ENCODE measurements at regions not wholly inside any gene's neighbourhood (a gene's known extent, or its start where the extent isn't known, plus 50 kb on each side); places are given as distances from the start of the nearest gene placed in this dataset.

GRCh38 chr11:134544095-134544815 is 132.2 kb upstream of the B3GAT1 start:
- Mint-ChIP-seq H3K27ac (no peak overlapping the region), H3K27me3 (peaks cover 54% of the 10 kb centered on the region), H3K4me3 (no peak overlapping the region), H3K4me1 (no peaks in the 10 kb centered on the region), H3K9me3 (peaks cover 0 to 8% of the 10 kb centered on the region in 2 donors)
- ATAC-seq = no peak
- no peak for DNase-seq

DNA sequence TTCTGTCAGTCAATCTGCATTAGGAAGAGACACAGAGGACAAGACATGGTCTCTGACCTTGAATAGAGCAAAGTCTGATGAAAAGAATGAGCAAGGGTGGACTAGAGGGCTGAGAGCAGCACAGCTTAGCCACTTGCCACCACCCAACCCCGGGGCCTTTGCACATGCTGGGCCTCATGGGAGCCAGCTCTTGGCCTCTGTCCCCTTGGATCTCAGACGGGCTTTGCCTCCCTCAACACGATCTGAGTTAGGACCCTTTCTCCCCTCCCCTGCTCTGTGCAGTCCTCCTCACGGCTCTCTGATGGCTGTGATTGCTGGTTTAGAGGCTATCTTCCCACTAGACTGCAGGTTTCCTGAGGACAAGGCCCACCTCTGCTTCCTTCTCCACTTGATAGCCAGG is 131.6 kb upstream of the B3GAT1 start:
- H3K27me3 Mint-ChIP-seq = peaks cover 59% of the 10 kb centered on the region
- DNase-seq (no peak), ATAC-seq (no peak)
- H3K4me3 Mint-ChIP-seq = no peak overlapping the region
- H3K9me3 Mint-ChIP-seq = peaks cover 0 to 8% of the 10 kb centered on the region in 2 donors
- H3K4me1 Mint-ChIP-seq = no peaks in the 10 kb centered on the region
- H3K27ac Mint-ChIP-seq = no peak overlapping the region

DNA sequence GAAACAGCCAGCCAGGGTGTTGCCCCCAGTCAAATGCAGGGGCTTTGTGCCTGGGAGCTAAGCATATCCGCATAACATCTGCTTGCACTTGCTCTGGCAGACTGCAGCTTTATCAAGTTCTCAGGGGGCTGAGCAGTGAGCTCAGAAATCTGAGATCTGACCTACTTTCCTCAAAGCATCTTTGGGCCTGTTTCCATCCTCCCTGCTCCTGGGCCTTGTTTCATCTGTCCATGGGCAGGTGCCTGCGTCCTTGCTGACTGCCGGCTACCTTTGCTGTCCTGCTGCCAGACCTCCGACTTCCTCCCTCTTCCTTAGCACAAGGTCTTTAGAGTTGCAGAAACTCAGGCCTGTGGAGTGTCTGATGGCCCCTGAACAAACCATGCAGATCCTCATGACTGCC is 131.2 kb upstream of the B3GAT1 start:
- peaks cover 0 to 8% of the 10 kb centered on the region in 2 donors for H3K9me3 Mint-ChIP-seq
- DNase-seq = no peak
- H3K4me3 Mint-ChIP-seq = no peak overlapping the region
- H3K4me1 Mint-ChIP-seq = no peaks in the 10 kb centered on the region
- no peak for ATAC-seq
- peaks cover 59% of the 10 kb centered on the region for H3K27me3 Mint-ChIP-seq
- H3K27ac Mint-ChIP-seq = no peak overlapping the region

GRCh38 chr11:134542401-134543165 is 130.5 kb upstream of the B3GAT1 start:
- no peaks in the 10 kb centered on the region for H3K4me1 Mint-ChIP-seq
- peak; percentile 13 for ATAC-seq
- DNase-seq = no peak
- H3K4me3 Mint-ChIP-seq = no peak overlapping the region
- H3K27ac Mint-ChIP-seq = no peak overlapping the region
- H3K27me3 Mint-ChIP-seq = peaks cover 59% of the 10 kb centered on the region
- peaks cover 0 to 8% of the 10 kb centered on the region in 2 donors for H3K9me3 Mint-ChIP-seq

DNA sequence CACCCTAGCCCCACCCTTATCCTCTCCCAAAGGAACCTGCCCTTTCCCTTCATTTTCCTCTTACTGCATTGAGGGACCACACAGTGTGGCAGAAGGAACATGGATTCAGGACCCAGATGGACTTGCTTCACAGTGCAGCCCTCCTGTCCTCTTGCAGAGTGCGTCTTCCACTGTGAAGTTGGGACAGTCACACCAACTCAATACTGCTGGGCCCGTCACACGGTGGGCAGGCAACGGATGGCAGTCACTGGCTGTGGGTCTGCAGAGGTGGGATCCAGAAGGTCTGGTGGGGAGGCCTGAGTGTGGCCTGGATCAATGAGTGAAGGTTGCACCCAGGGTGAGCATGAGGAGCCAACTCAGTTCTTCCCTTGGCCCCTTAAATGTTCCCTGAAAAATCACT is 129.9 kb upstream of the B3GAT1 start:
- H3K4me1 Mint-ChIP-seq = no peaks in the 10 kb centered on the region

DNA sequence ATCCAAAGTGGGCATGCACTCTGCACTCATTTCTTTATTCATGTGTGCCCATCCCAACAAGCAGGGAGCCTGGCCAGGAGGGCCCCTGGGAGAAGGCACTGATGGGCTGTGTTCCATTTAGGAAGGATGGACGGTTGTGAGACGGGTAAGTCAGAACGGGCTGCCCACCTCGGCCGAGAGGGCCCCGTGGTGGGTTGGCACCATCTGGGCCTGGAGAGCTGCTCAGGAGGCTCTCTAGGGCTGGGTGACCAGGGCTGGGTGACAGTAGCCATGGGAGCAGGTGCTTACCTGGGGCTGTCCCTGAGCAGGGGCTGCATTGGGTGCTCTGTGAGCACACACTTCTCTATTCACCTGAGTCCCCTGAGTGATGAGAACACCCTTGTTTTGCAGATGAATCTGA is 129.3 kb upstream of the B3GAT1 start:
- H3K27me3 Mint-ChIP-seq = peaks cover 59% of the 10 kb centered on the region
- no peak overlapping the region for H3K4me3 Mint-ChIP-seq
- H3K27ac Mint-ChIP-seq = no peak overlapping the region
- DNase-seq (no peak), ATAC-seq (peak; percentile 22)
- H3K9me3 Mint-ChIP-seq = peaks cover 0 to 8% of the 10 kb centered on the region in 2 donors
- H3K4me1 Mint-ChIP-seq = peaks cover 3% of the 10 kb centered on the region

More for the DNA sequence above, 129.9 kb upstream of the B3GAT1 start:
- DNase-seq = no peak
- H3K4me3 Mint-ChIP-seq = no peak overlapping the region
- H3K27me3 Mint-ChIP-seq = peaks cover 59% of the 10 kb centered on the region
- peaks cover 0 to 8% of the 10 kb centered on the region in 2 donors for H3K9me3 Mint-ChIP-seq
- ATAC-seq = peak; percentile 33
- H3K27ac Mint-ChIP-seq = no peak overlapping the region

GRCh38 chr11:134539285-134539684 is 127.2 kb upstream of the B3GAT1 start:
- no peak for ATAC-seq
- Mint-ChIP-seq H3K9me3 (peaks cover 0 to 8% of the 10 kb centered on the region in 2 donors), H3K27me3 (peaks cover 65% of the 10 kb centered on the region), H3K4me1 (peaks cover 9% of the 10 kb centered on the region), H3K27ac (peak overlapping the region in 1 of 2 donors; percentile 12), H3K4me3 (no peak overlapping the region)
- no peak for DNase-seq

DNA sequence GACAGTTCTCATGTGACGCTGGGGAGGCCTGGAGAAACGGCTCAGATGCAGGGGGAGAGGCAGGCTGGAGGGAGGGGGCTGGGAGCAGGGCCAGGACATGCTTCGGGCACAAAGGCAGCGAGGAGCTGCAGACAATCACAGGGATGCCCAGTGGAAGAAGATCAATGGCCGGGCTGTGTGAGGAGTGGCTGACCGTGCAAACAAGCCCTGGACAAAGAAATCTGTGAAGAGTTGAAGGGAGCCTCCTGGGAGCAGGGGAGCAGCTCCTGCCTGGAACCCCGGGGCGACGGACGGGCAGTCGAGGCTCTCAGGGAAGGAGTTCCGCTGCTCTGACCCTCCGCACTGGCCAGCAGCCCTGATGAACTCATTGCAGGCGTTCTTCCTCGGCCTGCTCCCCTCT is 126.7 kb upstream of the B3GAT1 start:
- Mint-ChIP-seq H3K4me1 (peaks cover 9% of the 10 kb centered on the region), H3K4me3 (no peak overlapping the region), H3K27ac (no peak overlapping the region), H3K9me3 (peaks cover 0 to 8% of the 10 kb centered on the region in 2 donors), H3K27me3 (peaks cover 62% of the 10 kb centered on the region)
- DNase-seq (no peak), ATAC-seq (no peak)

- DNase-seq (no peak), ATAC-seq (no peak)
- H3K27me3 Mint-ChIP-seq = peaks cover 62% of the 10 kb centered on the region
- peaks cover 9% of the 10 kb centered on the region for H3K4me1 Mint-ChIP-seq
- no peak overlapping the region for H3K27ac Mint-ChIP-seq
- H3K9me3 Mint-ChIP-seq = peaks cover 0 to 8% of the 10 kb centered on the region in 2 donors
- H3K4me3 Mint-ChIP-seq = no peak overlapping the region
Measured at GRCh38 chr11:134537941-134538340, 125.9 kb upstream of the B3GAT1 start.

DNA sequence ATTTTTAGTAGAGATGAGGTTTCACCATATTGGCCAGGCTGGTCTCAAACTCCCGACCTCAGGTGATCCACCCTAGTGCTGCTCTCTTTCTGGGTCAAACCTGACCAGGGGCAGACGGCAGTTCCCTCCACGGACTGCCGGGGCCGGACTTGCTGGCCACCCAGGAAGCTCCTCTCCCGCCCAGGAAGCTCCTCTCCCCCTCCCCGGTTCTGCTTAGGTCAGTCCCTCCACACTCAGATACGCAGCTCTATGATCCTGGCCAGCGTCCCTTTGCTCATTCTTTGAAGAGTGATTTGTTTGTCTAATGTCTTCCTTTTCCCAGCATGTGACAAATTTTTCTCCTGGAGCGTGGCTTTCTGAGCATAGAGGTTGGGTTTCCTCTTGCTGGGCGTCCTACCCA is 125.3 kb upstream of the B3GAT1 start:
- no peak for ATAC-seq
- no peak overlapping the region for H3K27ac Mint-ChIP-seq
- H3K4me3 Mint-ChIP-seq = no peak overlapping the region
- no peak for DNase-seq
- H3K4me1 Mint-ChIP-seq = peaks cover 9% of the 10 kb centered on the region
- H3K9me3 Mint-ChIP-seq = peaks cover 0 to 8% of the 10 kb centered on the region in 2 donors
- H3K27me3 Mint-ChIP-seq = peaks cover 62% of the 10 kb centered on the region

- no peak for DNase-seq
- Mint-ChIP-seq H3K27ac (no peak overlapping the region), H3K9me3 (peaks cover 0 to 8% of the 10 kb centered on the region in 2 donors), H3K4me1 (peaks cover 9% of the 10 kb centered on the region), H3K27me3 (peaks cover 62% of the 10 kb centered on the region), H3K4me3 (no peak overlapping the region)
- no peak for ATAC-seq
Measured at GRCh38 chr11:134536677-134537076, 124.6 kb upstream of the B3GAT1 start.

GRCh38 chr11:134536219-134536618 is 124.2 kb upstream of the B3GAT1 start:
- DNase-seq = no peak
- peaks cover 9% of the 10 kb centered on the region for H3K4me1 Mint-ChIP-seq
- peaks cover 0 to 6% of the 10 kb centered on the region in 2 donors for H3K9me3 Mint-ChIP-seq
- H3K27ac Mint-ChIP-seq = no peak overlapping the region
- peak; percentile 11 for ATAC-seq
- peaks cover 59% of the 10 kb centered on the region for H3K27me3 Mint-ChIP-seq
- no peak overlapping the region for H3K4me3 Mint-ChIP-seq

DNA sequence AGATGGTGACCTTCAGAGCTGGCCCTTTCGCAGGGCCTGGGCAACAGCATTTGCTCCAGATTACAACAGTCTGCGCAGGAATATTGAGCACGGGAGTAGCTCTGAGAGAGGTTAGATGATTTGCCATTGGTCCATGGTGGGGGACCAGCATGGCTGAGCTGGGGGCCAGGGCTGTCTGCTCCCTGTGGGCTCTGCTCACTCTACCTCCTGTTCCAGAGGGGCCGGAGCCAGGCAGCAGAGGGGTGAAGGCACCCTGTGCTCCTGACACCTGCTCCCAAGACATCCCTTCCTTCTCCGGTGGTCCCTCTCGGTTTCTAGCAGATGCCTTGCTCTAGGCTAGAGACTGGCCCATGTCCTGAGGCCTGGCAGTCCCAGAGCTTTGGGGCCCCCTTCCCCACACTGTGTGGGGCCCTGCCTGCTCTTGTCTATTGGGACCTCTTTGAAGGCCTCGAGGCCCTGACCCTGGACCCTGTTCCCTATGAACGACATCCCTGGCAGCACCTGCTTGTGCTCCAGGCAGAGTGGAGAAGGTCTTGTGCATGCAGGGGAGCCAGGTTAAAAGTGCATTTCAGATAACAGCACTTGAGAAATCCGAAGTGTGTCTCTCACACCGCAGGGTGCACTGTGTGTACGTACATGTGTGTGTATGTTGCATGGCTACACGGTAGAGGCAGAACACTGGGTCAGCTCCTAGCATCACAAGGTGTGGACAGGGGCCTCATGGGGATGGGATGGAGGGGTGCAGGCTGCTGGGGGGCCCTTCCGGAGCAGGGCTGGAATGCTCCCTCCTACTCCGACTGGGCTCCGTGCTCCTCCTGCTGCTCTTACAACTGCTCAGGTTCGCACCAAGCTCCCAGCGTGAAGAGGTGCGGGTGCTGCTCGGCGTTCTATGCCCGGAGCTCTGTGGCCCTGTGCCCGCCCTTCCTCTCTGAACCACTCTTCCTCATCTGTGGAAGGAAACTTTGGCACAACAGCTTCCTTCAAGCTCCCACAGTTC is 123.3 kb upstream of the B3GAT1 start:
- Mint-ChIP-seq H3K4me3 (no peak overlapping the region), H3K27ac (no peak overlapping the region), H3K27me3 (peaks cover 55% of the 10 kb centered on the region), H3K9me3 (no peaks in the 10 kb centered on the region), H3K4me1 (peaks cover 9% of the 10 kb centered on the region)
- no peak for DNase-seq
- peak; percentile 10 for ATAC-seq

GRCh38 chr11:134533511-134533910 is 121.5 kb upstream of the B3GAT1 start:
- ATAC-seq = no peak
- H3K4me3 Mint-ChIP-seq = no peak overlapping the region
- H3K4me1 Mint-ChIP-seq = peaks cover 9% of the 10 kb centered on the region
- peaks cover 44% of the 10 kb centered on the region for H3K27me3 Mint-ChIP-seq
- no peak for DNase-seq
- H3K27ac Mint-ChIP-seq = no peak overlapping the region
- no peaks in the 10 kb centered on the region for H3K9me3 Mint-ChIP-seq

GRCh38 chr11:134532921-134533421 is 120.9 kb upstream of the B3GAT1 start:
- peaks cover 9% of the 10 kb centered on the region for H3K4me1 Mint-ChIP-seq
- H3K27ac Mint-ChIP-seq = no peak overlapping the region
- peaks cover 39% of the 10 kb centered on the region for H3K27me3 Mint-ChIP-seq
- ATAC-seq (no peak), DNase-seq (no peak)
- H3K4me3 Mint-ChIP-seq = no peak overlapping the region
- no peaks in the 10 kb centered on the region for H3K9me3 Mint-ChIP-seq
